ENCODE measurements at regions not wholly inside any gene's neighbourhood (a gene's known extent, or its start where the extent isn't known, plus 50 kb on each side); places are given as distances from the start of the nearest gene placed in this dataset.

GRCh38 chr20:22916021-22916842, 118.9 kb upstream of the SSTR4 start:
- DNase-seq = no peak
- peaks cover 66% of the 10 kb centered on the region for H3K27me3 ChIP-seq (ENCODE audit: insufficient read depth, low read depth, severe bottlenecking)
- no peak overlapping the region for H3K27ac ChIP-seq
- H3K36me3 ChIP-seq = no peaks in the 10 kb centered on the region
- TF ChIP-seq, protein P1, sequence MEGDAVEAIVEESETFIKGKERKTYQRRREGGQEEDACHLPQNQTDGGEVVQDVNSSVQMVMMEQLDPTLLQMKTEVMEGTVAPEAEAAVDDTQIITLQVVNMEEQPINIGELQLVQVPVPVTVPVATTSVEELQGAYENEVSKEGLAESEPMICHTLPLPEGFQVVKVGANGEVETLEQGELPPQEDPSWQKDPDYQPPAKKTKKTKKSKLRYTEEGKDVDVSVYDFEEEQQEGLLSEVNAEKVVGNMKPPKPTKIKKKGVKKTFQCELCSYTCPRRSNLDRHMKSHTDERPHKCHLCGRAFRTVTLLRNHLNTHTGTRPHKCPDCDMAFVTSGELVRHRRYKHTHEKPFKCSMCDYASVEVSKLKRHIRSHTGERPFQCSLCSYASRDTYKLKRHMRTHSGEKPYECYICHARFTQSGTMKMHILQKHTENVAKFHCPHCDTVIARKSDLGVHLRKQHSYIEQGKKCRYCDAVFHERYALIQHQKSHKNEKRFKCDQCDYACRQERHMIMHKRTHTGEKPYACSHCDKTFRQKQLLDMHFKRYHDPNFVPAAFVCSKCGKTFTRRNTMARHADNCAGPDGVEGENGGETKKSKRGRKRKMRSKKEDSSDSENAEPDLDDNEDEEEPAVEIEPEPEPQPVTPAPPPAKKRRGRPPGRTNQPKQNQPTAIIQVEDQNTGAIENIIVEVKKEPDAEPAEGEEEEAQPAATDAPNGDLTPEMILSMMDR (IDR thresholded peaks at IDR 0.05; ENCODE audit: low read depth, low read length) = no peak
- no peak overlapping the region for H3K4me3 ChIP-seq (ENCODE audit: low read depth, low read length)
- no peaks in the 10 kb centered on the region for H3K9me3 ChIP-seq (ENCODE audit: severe bottlenecking)

- H3K9me3 ChIP-seq (ENCODE audit: severe bottlenecking) = no peaks in the 10 kb centered on the region
- no peak overlapping the region for H3K27ac ChIP-seq
- peaks cover 68% of the 10 kb centered on the region for H3K27me3 ChIP-seq (ENCODE audit: insufficient read depth, low read depth, severe bottlenecking)
- TF ChIP-seq, protein P1 (IDR thresholded peaks at IDR 0.05; ENCODE audit: low read depth, low read length) = no peak
- DNase-seq = no peak
- H3K4me3 ChIP-seq (ENCODE audit: low read depth, low read length) = no peak overlapping the region
- H3K36me3 ChIP-seq = no peaks in the 10 kb centered on the region
Observed at GRCh38 chr20:22918286-22918983, 116.7 kb upstream of the SSTR4 start.

DNA sequence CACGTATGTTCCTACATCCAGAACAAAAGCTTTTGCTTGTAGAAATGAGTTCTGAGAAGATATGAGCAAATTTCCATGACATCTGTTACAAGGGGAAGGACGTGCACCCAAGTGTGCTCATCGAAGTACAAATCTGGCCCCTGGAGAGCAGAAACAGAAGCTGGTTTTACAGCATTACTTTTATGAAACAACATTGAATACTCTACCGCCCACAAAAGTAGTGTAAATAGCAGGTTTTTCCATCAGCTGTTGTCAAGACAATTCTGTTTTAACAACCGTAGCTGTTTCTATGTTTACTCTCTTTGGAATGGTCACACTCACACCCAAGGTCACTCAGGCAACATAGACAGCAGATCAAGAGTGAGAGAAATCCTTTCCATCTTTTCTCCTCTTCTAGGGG, 114.2 kb upstream of the SSTR4 start:
- Histone ChIP-seq H3K4me3 (ENCODE audit: low read depth, low read length) (no peak overlapping the region), H3K27ac (no peak overlapping the region), H3K36me3 (no peaks in the 10 kb centered on the region), H3K27me3 (ENCODE audit: insufficient read depth, low read depth, severe bottlenecking) (peaks cover 66% of the 10 kb centered on the region), H3K9me3 (ENCODE audit: severe bottlenecking) (no peaks in the 10 kb centered on the region)
- no peak for DNase-seq
- TF ChIP-seq, protein P1 (IDR thresholded peaks at IDR 0.05; ENCODE audit: low read depth, low read length) = no peak

- Histone ChIP-seq H3K4me3 (ENCODE audit: low read depth, low read length) (no peak overlapping the region), H3K9me3 (ENCODE audit: severe bottlenecking) (no peaks in the 10 kb centered on the region), H3K36me3 (no peaks in the 10 kb centered on the region), H3K27me3 (ENCODE audit: insufficient read depth, low read depth, severe bottlenecking) (peaks cover 67% of the 10 kb centered on the region), H3K27ac (no peak overlapping the region)
- DNase-seq = no peak
- TF ChIP-seq, protein P1 (IDR thresholded peaks at IDR 0.05; ENCODE audit: low read depth, low read length) = no peak
Observed at GRCh38 chr20:22921595-22922421, 113.3 kb upstream of the SSTR4 start.

DNA sequence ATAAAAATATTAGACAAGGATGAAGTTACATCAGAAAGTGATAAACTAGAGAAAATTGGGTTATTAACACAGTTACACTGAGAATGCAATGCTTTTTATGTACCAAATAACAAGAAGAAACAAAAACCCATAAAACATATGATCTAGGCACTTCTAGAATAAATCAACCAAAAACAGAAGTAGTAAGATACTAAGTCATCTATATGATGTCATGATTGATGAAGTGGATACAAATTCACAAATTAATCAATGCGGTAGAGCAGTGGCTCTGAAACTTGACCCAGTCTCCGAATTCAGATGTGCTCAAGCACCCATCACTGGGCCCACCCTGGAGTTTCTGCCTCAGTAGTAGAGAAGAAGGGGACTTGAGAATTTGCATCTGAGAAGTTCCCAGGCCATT, 112.1 kb upstream of the SSTR4 start:
- no peaks in the 10 kb centered on the region for H3K9me3 ChIP-seq (ENCODE audit: severe bottlenecking)
- TF ChIP-seq, protein P1 (IDR thresholded peaks at IDR 0.05; ENCODE audit: low read depth, low read length) = no peak
- H3K27ac ChIP-seq = no peak overlapping the region
- no peak for DNase-seq
- peaks cover 63% of the 10 kb centered on the region for H3K27me3 ChIP-seq (ENCODE audit: insufficient read depth, low read depth, severe bottlenecking)
- H3K4me3 ChIP-seq (ENCODE audit: low read depth, low read length) = no peak overlapping the region
- H3K36me3 ChIP-seq = no peaks in the 10 kb centered on the region

Measured in WERI-Rb-1 (cell line).